OCI-LY3 (cell line): ENCODE measurements at regions not wholly inside any gene's neighbourhood (a gene's known extent, or its start where the extent isn't known, plus 50 kb on each side); places are given as distances from the start of the nearest gene placed in this dataset.
"Not testable (repeated sequence)": the region's sequence is repeated elsewhere in the genome, so short reads cannot be mapped to it uniquely, and the experiment has no call there.

Source experiments
- H2AFZ ChIP-seq: fragments of 200-600, 300-600 bp; shearing (Covaris generic); 2 replicates; pipeline ENCODE4 v1.6.0; 2014; ENCODE audit warnings: antibody characterized with exemption, low read depth, low read length
- H3K27ac ChIP-seq: fragments of 200-600, 300-600 bp; sonication (generic); 2 replicates; pipeline ENCODE4 v1.5.1; 2014; ENCODE audit warnings: mild to moderate bottlenecking, low read length, moderate library complexity, mixed read lengths
- H3K27me3 ChIP-seq: fragments of 200-600, 300-600 bp; sonication (generic); 2 replicates; pipeline ENCODE4 v1.6.1; 2014; ENCODE audit warnings: low read depth, low read length, mixed read lengths
- H3K36me3 ChIP-seq: fragments of 200-600, 300-600 bp; sonication (generic); replicated peaks from 2 replicates; pipeline ENCODE3; 2014; ENCODE audit warnings: low read depth, low read length, mixed read lengths
- H3K4me1 ChIP-seq: fragments of 300-600, 200-600 bp; sonication (generic); 2 replicates; pipeline ENCODE4 v1.6.1; 2014; ENCODE audit warnings: low read length, mixed read lengths
- H3K4me2 ChIP-seq: fragments of 200-600, 300-600 bp; sonication (generic); 2 replicates; pipeline ENCODE4 v1.6.1; 2014; ENCODE audit warnings: low read length, mixed read lengths
- H3K4me3 ChIP-seq: fragments of 300-600, 200-600 bp; sonication (generic); 2 replicates; pipeline ENCODE4 v1.5.1; 2014; ENCODE audit warnings: antibody characterized with exemption, mild to moderate bottlenecking, low read length, moderate library complexity
- H3K79me2 ChIP-seq: fragments of 300-600, 200-600 bp; shearing (Covaris generic); 2 replicates; pipeline ENCODE4 v1.6.1; 2014; ENCODE audit warnings: mild to moderate bottlenecking, low read length, mixed read lengths
- H3K9ac ChIP-seq: fragments of 300-600, 200-600 bp; shearing (Covaris generic); 2 replicates; pipeline ENCODE4 v1.6.0; 2014; ENCODE audit warnings: mild to moderate bottlenecking, low read length, moderate library complexity
- H3K9me3 ChIP-seq: fragments of 200-600, 300-600 bp; shearing (Covaris generic); 2 replicates; pipeline ENCODE4 v1.6.1; 2014; ENCODE audit warnings: low read length, mixed read lengths; ENCODE audit not compliant: insufficient read depth
- H4K20me1 ChIP-seq: fragments of 200-600, 300-600 bp; sonication (generic); 2 replicates; pipeline ENCODE4 v1.6.1; 2016; ENCODE audit warnings: low read length, mixed read lengths; ENCODE audit not compliant: insufficient read depth
- EZH2phosphoT487 ChIP-seq: fragments of 200-600 bp; shearing (Covaris generic); IDR thresholded peaks from 2 replicates; pipeline ENCODE4 v1.6.1; 2018; ENCODE audit warnings: antibody characterized with exemption, mixed run types, low read depth
- TF ChIP-seq, protein P1 (sequence below): fragments of 200-600, 300-600 bp; sonication (generic); IDR thresholded peaks from 2 replicates; pipeline ENCODE4 v1.5.1; 2014; ENCODE audit warnings: antibody characterized with exemption, low read length, low read depth

GRCh38 chr4:104020641-104021040, 300.9 kb upstream of the TACR3 start:
- H4K20me1 ChIP-seq: no peaks in the 10 kb centered on the region
- no peaks in the 10 kb centered on the region for H3K36me3 ChIP-seq
- H2AFZ ChIP-seq: no peak overlapping the region
- H3K79me2 ChIP-seq: no peaks in the 10 kb centered on the region
- H3K4me2 ChIP-seq: no peak overlapping the region
- no peak overlapping the region for H3K4me3 ChIP-seq
- H3K27me3 ChIP-seq: no peaks in the 10 kb centered on the region
- no peaks in the 10 kb centered on the region for H3K9me3 ChIP-seq
- H3K9ac ChIP-seq: no peak overlapping the region
- TF ChIP-seq, protein P1, sequence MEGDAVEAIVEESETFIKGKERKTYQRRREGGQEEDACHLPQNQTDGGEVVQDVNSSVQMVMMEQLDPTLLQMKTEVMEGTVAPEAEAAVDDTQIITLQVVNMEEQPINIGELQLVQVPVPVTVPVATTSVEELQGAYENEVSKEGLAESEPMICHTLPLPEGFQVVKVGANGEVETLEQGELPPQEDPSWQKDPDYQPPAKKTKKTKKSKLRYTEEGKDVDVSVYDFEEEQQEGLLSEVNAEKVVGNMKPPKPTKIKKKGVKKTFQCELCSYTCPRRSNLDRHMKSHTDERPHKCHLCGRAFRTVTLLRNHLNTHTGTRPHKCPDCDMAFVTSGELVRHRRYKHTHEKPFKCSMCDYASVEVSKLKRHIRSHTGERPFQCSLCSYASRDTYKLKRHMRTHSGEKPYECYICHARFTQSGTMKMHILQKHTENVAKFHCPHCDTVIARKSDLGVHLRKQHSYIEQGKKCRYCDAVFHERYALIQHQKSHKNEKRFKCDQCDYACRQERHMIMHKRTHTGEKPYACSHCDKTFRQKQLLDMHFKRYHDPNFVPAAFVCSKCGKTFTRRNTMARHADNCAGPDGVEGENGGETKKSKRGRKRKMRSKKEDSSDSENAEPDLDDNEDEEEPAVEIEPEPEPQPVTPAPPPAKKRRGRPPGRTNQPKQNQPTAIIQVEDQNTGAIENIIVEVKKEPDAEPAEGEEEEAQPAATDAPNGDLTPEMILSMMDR: no peak
- no peak for TF ChIP-seq EZH2phosphoT487
- no peak overlapping the region for H3K27ac ChIP-seq
- no peaks in the 10 kb centered on the region for H3K4me1 ChIP-seq

GRCh38 chr4:104017213-104017612, 297.4 kb upstream of the TACR3 start:
- Histone ChIP-seq H3K27ac (no peak overlapping the region), H4K20me1 (no peaks in the 10 kb centered on the region), H3K27me3 (no peaks in the 10 kb centered on the region), H3K79me2 (no peaks in the 10 kb centered on the region), H3K36me3 (no peaks in the 10 kb centered on the region), H2AFZ (no peak overlapping the region), H3K4me2 (no peak overlapping the region), H3K4me1 (no peaks in the 10 kb centered on the region), H3K4me3 (no peak overlapping the region), H3K9ac (no peak overlapping the region), H3K9me3 (no peaks in the 10 kb centered on the region)
- TF ChIP-seq, protein P1: no peak
- TF ChIP-seq EZH2phosphoT487: no peak

- no peaks in the 10 kb centered on the region for H3K4me1 ChIP-seq
- no peak overlapping the region for H2AFZ ChIP-seq
- no peaks in the 10 kb centered on the region for H4K20me1 ChIP-seq
- no peaks in the 10 kb centered on the region for H3K79me2 ChIP-seq
- H3K27me3 ChIP-seq: no peaks in the 10 kb centered on the region
- H3K9me3 ChIP-seq: no peaks in the 10 kb centered on the region
- H3K9ac ChIP-seq: no peak overlapping the region
- H3K27ac ChIP-seq: no peak overlapping the region
- no peak overlapping the region for H3K4me3 ChIP-seq
- H3K4me2 ChIP-seq: no peak overlapping the region
- no peak for TF ChIP-seq EZH2phosphoT487
- TF ChIP-seq, protein P1: peak; percentile 66
- no peaks in the 10 kb centered on the region for H3K36me3 ChIP-seq
These were observed 295.9 kb upstream of the TACR3 start for GRCh38 chr4:104015680-104016079.

DNA sequence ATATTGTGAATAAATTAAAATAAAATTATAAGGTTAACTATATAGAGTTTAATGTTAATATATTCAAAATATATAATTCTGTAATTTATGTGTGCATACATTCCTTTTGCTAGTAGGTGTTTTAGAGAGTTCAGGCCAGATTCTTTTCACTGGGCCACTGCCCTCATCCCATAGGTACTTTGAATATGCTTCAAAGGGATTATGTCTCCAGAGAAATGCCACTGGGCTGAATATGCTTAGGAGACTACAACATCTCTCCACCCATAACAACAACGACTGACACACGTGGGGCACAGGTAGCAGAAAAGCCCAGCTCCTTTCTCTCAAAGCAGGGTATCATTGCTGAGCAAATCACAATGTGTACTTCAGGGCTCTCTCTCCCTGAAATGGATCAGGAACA, 290.9 kb upstream of the TACR3 start:
- Histone ChIP-seq H3K79me2 (no peaks in the 10 kb centered on the region), H3K9me3 (no peaks in the 10 kb centered on the region), H3K4me3 (no peak overlapping the region), H3K27me3 (no peaks in the 10 kb centered on the region), H2AFZ (no peak overlapping the region), H3K27ac (no peak overlapping the region), H3K36me3 (no peaks in the 10 kb centered on the region), H3K4me2 (no peak overlapping the region), H4K20me1 (no peaks in the 10 kb centered on the region), H3K4me1 (no peaks in the 10 kb centered on the region), H3K9ac (no peak overlapping the region)
- TF ChIP-seq, protein P1: no peak
- TF ChIP-seq EZH2phosphoT487: no peak

- H3K79me2 ChIP-seq, H2AFZ ChIP-seq, H3K4me1 ChIP-seq, H3K4me3 ChIP-seq, H3K27me3 ChIP-seq, H3K27ac ChIP-seq, H3K36me3 ChIP-seq, H4K20me1 ChIP-seq, H3K9me3 ChIP-seq, H3K4me2 ChIP-seq, H3K9ac ChIP-seq: not testable (repeated sequence)
These were observed 282.5 kb upstream of the TACR3 start for GRCh38 chr4:104002318-104002717.
